HUES6 (cell line): ENCODE measurements at regions not wholly inside any gene's neighbourhood (a gene's known extent, or its start where the extent isn't known, plus 50 kb on each side); places are given as distances from the start of the nearest gene placed in this dataset.

Experiments
- H3K27ac ChIP-seq: 2 replicates; pipeline ENCODE4 v1.7.0; 2013; ENCODE audit warnings: low read depth, mild to moderate bottlenecking, low read length, inconsistent platforms
- H3K27me3 ChIP-seq: 2 replicates; pipeline ENCODE4 v1.6.1; 2013; ENCODE audit warnings: low read length; ENCODE audit not compliant: control insufficient read depth, insufficient read depth
- H3K36me3 ChIP-seq: 2 replicates; pipeline ENCODE4 v1.6.1; 2013; ENCODE audit warnings: low read length; ENCODE audit not compliant: control insufficient read depth, insufficient read depth
- H3K4me1 ChIP-seq: 2 replicates; pipeline ENCODE4 v1.6.1; 2013; ENCODE audit warnings: low read length; ENCODE audit not compliant: control insufficient read depth, insufficient read depth
- H3K4me3 ChIP-seq: 2 replicates; pipeline ENCODE4 v1.5.1; 2013; ENCODE audit warnings: low read depth, low read length
- H3K9ac ChIP-seq: one replicate; pipeline ENCODE4 v1.6.1; 2013; ENCODE audit warnings: mild to moderate bottlenecking, low read length
- H3K9me3 ChIP-seq: 2 replicates; pipeline ENCODE4 v1.6.1; 2013; ENCODE audit warnings: low read depth, low read length; ENCODE audit not compliant: control insufficient read depth, insufficient read depth

- H3K27me3 ChIP-seq, result no peaks in the 10 kb centered on the region
- H3K9me3 ChIP-seq, result no peaks in the 10 kb centered on the region
Observed at GRCh38 chr4:178937130-178937529, 1494.9 kb upstream of the AGA start.

GRCh38 chr4:178941975-178942374 is 1499.7 kb upstream of the AGA start:
- Histone ChIP-seq H3K27ac (no peak overlapping the region), H3K9me3 (no peaks in the 10 kb centered on the region), H3K27me3 (no peaks in the 10 kb centered on the region), H3K36me3 (no peaks in the 10 kb centered on the region), H3K4me1 (0 out of 2 replicates have a peak, but pooled peaks cover 2% of the 10 kb centered on the region), H3K9ac (no peak overlapping the region), H3K4me3 (no peak overlapping the region)

More at GRCh38 chr4:178937130-178937529, 1494.9 kb upstream of the AGA start:
- Histone ChIP-seq H3K27ac (no peak overlapping the region), H3K4me3 (no peak overlapping the region), H3K36me3 (no peaks in the 10 kb centered on the region), H3K9ac (no peak overlapping the region), H3K4me1 (0 out of 2 replicates have a peak, but pooled peaks cover 2% of the 10 kb centered on the region)

- H3K36me3 ChIP-seq, result no peaks in the 10 kb centered on the region
- no peaks in the 10 kb centered on the region for H3K4me1 ChIP-seq
- no peak overlapping the region for H3K27ac ChIP-seq
- no peak overlapping the region for H3K9ac ChIP-seq
- H3K9me3 ChIP-seq, result peaks cover 10% of the 10 kb centered on the region; the same call in 1 of the 2 replicates
- H3K4me3 ChIP-seq, result no peak overlapping the region
- no peaks in the 10 kb centered on the region for H3K27me3 ChIP-seq
Observed at GRCh38 chr4:178953447-178954120, 1511.3 kb upstream of the AGA start.

GRCh38 chr4:178955614-178956013 is 1513.4 kb upstream of the AGA start:
- Histone ChIP-seq H3K4me3 (no peak overlapping the region), H3K36me3 (no peaks in the 10 kb centered on the region), H3K27ac (no peak overlapping the region), H3K9ac (no peak overlapping the region), H3K4me1 (no peaks in the 10 kb centered on the region), H3K27me3 (no peaks in the 10 kb centered on the region), H3K9me3 (peaks cover 10% of the 10 kb centered on the region; the same call in 1 of the 2 replicates)

GRCh38 chr4:178958725-178959440 is 1516.6 kb upstream of the AGA start:
- H3K27me3 ChIP-seq, result no peaks in the 10 kb centered on the region
- peaks cover 2% of the 10 kb centered on the region; the same call in 1 of the 2 replicates for H3K9me3 ChIP-seq
- H3K36me3 ChIP-seq, result no peaks in the 10 kb centered on the region
- peaks cover 3% of the 10 kb centered on the region; the same call in 1 of the 2 replicates for H3K4me1 ChIP-seq
- H3K4me3 ChIP-seq, result no peak overlapping the region
- no peak overlapping the region for H3K27ac ChIP-seq
- H3K9ac ChIP-seq, result no peak overlapping the region

- Histone ChIP-seq H3K4me3 (no peak overlapping the region), H3K27me3 (no peaks in the 10 kb centered on the region), H3K9me3 (no peaks in the 10 kb centered on the region), H3K27ac (no peak overlapping the region), H3K36me3 (no peaks in the 10 kb centered on the region), H3K9ac (no peak overlapping the region), H3K4me1 (peaks cover 3% of the 10 kb centered on the region; the same call in 1 of the 2 replicates)
Observed at GRCh38 chr4:178963446-178964045, 1521.3 kb upstream of the AGA start.

GRCh38 chr4:178966644-178967043 is 1524.4 kb upstream of the AGA start:
- Histone ChIP-seq H3K4me3 (no peak overlapping the region), H3K4me1 (peaks cover 11% of the 10 kb centered on the region), H3K27ac (no peak overlapping the region), H3K27me3 (no peaks in the 10 kb centered on the region), H3K36me3 (no peaks in the 10 kb centered on the region), H3K9ac (no peak overlapping the region), H3K9me3 (no peaks in the 10 kb centered on the region)

GRCh38 chr4:178970433-178971140 is 1528.3 kb upstream of the AGA start:
- Histone ChIP-seq H3K9ac (no peak overlapping the region), H3K4me1 (peaks cover 8% of the 10 kb centered on the region; the same call in 1 of the 2 replicates), H3K9me3 (no peaks in the 10 kb centered on the region), H3K36me3 (no peaks in the 10 kb centered on the region), H3K27ac (no peak overlapping the region), H3K4me3 (no peak overlapping the region), H3K27me3 (no peaks in the 10 kb centered on the region)

GRCh38 chr4:178976861-178977260 is 1534.6 kb upstream of the AGA start:
- Histone ChIP-seq H3K4me3 (no peak overlapping the region), H3K36me3 (no peaks in the 10 kb centered on the region), H3K27me3 (no peaks in the 10 kb centered on the region), H3K9me3 (no peaks in the 10 kb centered on the region), H3K4me1 (no peaks in the 10 kb centered on the region), H3K27ac (no peak overlapping the region), H3K9ac (no peak overlapping the region)

GRCh38 chr4:178993306-178993705 is 1551.1 kb upstream of the AGA start:
- Histone ChIP-seq H3K9me3 (no peaks in the 10 kb centered on the region), H3K27me3 (no peaks in the 10 kb centered on the region), H3K4me1 (no peaks in the 10 kb centered on the region), H3K27ac (no peak overlapping the region), H3K9ac (no peak overlapping the region), H3K4me3 (no peak overlapping the region), H3K36me3 (no peaks in the 10 kb centered on the region)
